GM21529 (cell line): ENCODE measurements at regions not wholly inside any gene's neighbourhood (a gene's known extent, or its start where the extent isn't known, plus 50 kb on each side); places are given as distances from the start of the nearest gene placed in this dataset.
"Not testable (repeated sequence)": the region's sequence is repeated elsewhere in the genome, so short reads cannot be mapped to it uniquely, and the experiment has no call there.

Source experiments
- ATAC-seq: cut with Tn5 transposase; IDR thresholded peaks from one replicate; pipeline ENCODE4 v1.9.1; 2021; ENCODE audit not compliant: unreplicated experiment

GRCh38 chr6:22738194-22738593 lies 168.8 kb downstream of the HDGFL1 start:
- no peak for ATAC-seq

- no peak for ATAC-seq
These were observed 178.2 kb downstream of the HDGFL1 start for GRCh38 chr6:22747571-22747970.

GRCh38 chr6:22748681-22749080 lies 179.3 kb downstream of the HDGFL1 start:
- no peak for ATAC-seq

- no peak for ATAC-seq
These were observed 180.3 kb downstream of the HDGFL1 start for GRCh38 chr6:22749696-22750095.

GRCh38 chr6:22751223-22751622 lies 181.9 kb downstream of the HDGFL1 start:
- no peak for ATAC-seq

GRCh38 chr6:22752522-22752921 lies 183.2 kb downstream of the HDGFL1 start:
- no peak for ATAC-seq

- no peak for ATAC-seq
These were observed 184.7 kb downstream of the HDGFL1 start for GRCh38 chr6:22754061-22754460.

GRCh38 chr6:22755605-22756004 lies 186.2 kb downstream of the HDGFL1 start:
- ATAC-seq = no peak

GRCh38 chr6:22756365-22756764 lies 187.0 kb downstream of the HDGFL1 start:
- no peak for ATAC-seq

GRCh38 chr6:22764496-22764895 lies 195.1 kb downstream of the HDGFL1 start:
- ATAC-seq = no peak

GRCh38 chr6:22765015-22765414 lies 195.6 kb downstream of the HDGFL1 start:
- no peak for ATAC-seq

- no peak for ATAC-seq
These were observed 197.6 kb downstream of the HDGFL1 start for GRCh38 chr6:22766979-22767378.

- ATAC-seq = no peak
These were observed 200.7 kb downstream of the HDGFL1 start for GRCh38 chr6:22770054-22770453.

- no peak for ATAC-seq
These were observed 204.8 kb downstream of the HDGFL1 start for GRCh38 chr6:22774129-22774528.

GRCh38 chr6:22778438-22778837 lies 209.1 kb downstream of the HDGFL1 start:
- ATAC-seq = not testable (repeated sequence)

GRCh38 chr6:22779062-22779461 lies 209.7 kb downstream of the HDGFL1 start:
- no peak for ATAC-seq

GRCh38 chr6:22783931-22784330 lies 214.6 kb downstream of the HDGFL1 start:
- no peak for ATAC-seq

GRCh38 chr6:22784601-22785410 lies 215.4 kb downstream of the HDGFL1 start:
- no peak for ATAC-seq

- no peak for ATAC-seq
These were observed 218.7 kb downstream of the HDGFL1 start for GRCh38 chr6:22788038-22788437.

- no peak for ATAC-seq
These were observed 219.9 kb downstream of the HDGFL1 start for GRCh38 chr6:22789315-22789714.

GRCh38 chr6:22794844-22795243 lies 225.5 kb downstream of the HDGFL1 start:
- ATAC-seq = no peak

GRCh38 chr6:22800451-22800850 lies 231.1 kb downstream of the HDGFL1 start:
- no peak for ATAC-seq

GRCh38 chr6:22801831-22802230 lies 232.5 kb downstream of the HDGFL1 start:
- ATAC-seq = no peak
